WTC11 (cell line): ENCODE measurements at regions not wholly inside any gene's neighbourhood (a gene's known extent, or its start where the extent isn't known, plus 50 kb on each side); places are given as distances from the start of the nearest gene placed in this dataset.

Experiments
- ATAC-seq: fragments of 200-7000 bp; cut with Tn5 transposase; 2 replicates; pipeline ENCODE4 v1.10.0; 2021; ENCODE audit warnings: mild to moderate bottlenecking, moderate library complexity
- CTCF ChIA-PET: fragments of 300-600 bp; sonication (Branson Sonifier 250); formaldehyde crosslinking; loops from one replicate; lab custom pipeline; 2021; ENCODE audit warnings: antibody characterized with exemption; lab: Charles Lee
- POLR2A ChIA-PET: fragments of 350-600 bp; sonication (Branson Sonifier 250); formaldehyde crosslinking; loops from one replicate; lab custom pipeline; 2021; ENCODE audit warnings: antibody characterized with exemption; lab: Charles Lee
- DNase-seq: peaks from one replicate; pipeline ENCODE4 v3.0.0; 2021; ENCODE audit warnings: low spot score
- H3K27ac Mint-ChIP-seq: 2 replicates; pipeline ENCODE4 v1.8.0; 2021; ENCODE audit warnings: mixed read lengths
- H3K27me3 Mint-ChIP-seq: 2 replicates; pipeline ENCODE4 v1.8.0; 2021; ENCODE audit warnings: low read depth, mild to moderate bottlenecking, moderate library complexity, mixed read lengths
- H3K36me3 Mint-ChIP-seq: 2 replicates; pipeline ENCODE4 v1.8.0; 2021; ENCODE audit warnings: mixed read lengths
- H3K4me1 Mint-ChIP-seq: 2 replicates; pipeline ENCODE4 v1.8.0; 2022; ENCODE audit warnings: mixed read lengths
- H3K4me3 Mint-ChIP-seq: 2 replicates; pipeline ENCODE4 v1.8.0; 2021; ENCODE audit warnings: mild to moderate bottlenecking, moderate library complexity, mixed read lengths
- H3K9me3 Mint-ChIP-seq: 2 replicates; pipeline ENCODE4 v1.8.0; 2021; ENCODE audit warnings: mixed read lengths
- ATF1 ChIP-seq: sonication (generic); formaldehyde crosslinking; IDR thresholded peaks from 2 replicates; pipeline ENCODE4 v1.8.1; 2023; ENCODE audit warnings: mild to moderate bottlenecking, moderate library complexity, missing genetic modification reagents
- ATF3 ChIP-seq: sonication (generic); formaldehyde crosslinking; conservative IDR thresholded peaks from 2 replicates; pipeline ENCODE4 v1.8.1; 2022; ENCODE audit warnings: mild to moderate bottlenecking, missing genetic modification reagents
- CREM ChIP-seq: sonication (generic); formaldehyde crosslinking; IDR thresholded peaks from 2 replicates; pipeline ENCODE4 v1.8.1; 2022; ENCODE audit warnings: mild to moderate bottlenecking, missing genetic modification reagents, moderate library complexity
- E2F1 ChIP-seq: sonication (generic); formaldehyde crosslinking; IDR thresholded peaks from 2 replicates; pipeline ENCODE4 v1.8.0; 2022; ENCODE audit warnings: mild to moderate bottlenecking, missing genetic modification reagents
- FOXP1 ChIP-seq: sonication (generic); formaldehyde crosslinking; IDR thresholded peaks from 2 replicates; pipeline ENCODE4 v1.8.0; 2022; ENCODE audit warnings: missing genetic modification reagents, mild to moderate bottlenecking, moderate library complexity, borderline replicate concordance
- IRF2 ChIP-seq: sonication (generic); formaldehyde crosslinking; IDR thresholded peaks from 2 replicates; pipeline ENCODE4 v1.8.0; 2022; ENCODE audit warnings: low read depth, missing genetic modification reagents, borderline replicate concordance
- JUN ChIP-seq: sonication (generic); formaldehyde crosslinking; IDR thresholded peaks from 2 replicates; pipeline ENCODE4 v1.8.0; 2023; ENCODE audit warnings: mild to moderate bottlenecking, missing genetic modification reagents
- MLX ChIP-seq: sonication (generic); formaldehyde crosslinking; IDR thresholded peaks from 2 replicates; pipeline ENCODE4 v1.8.1; 2023; ENCODE audit warnings: mild to moderate bottlenecking, missing genetic modification reagents, moderate library complexity
- MXD4 ChIP-seq: fragments of 250-450 bp; sonication (Bioruptor Pico); IDR thresholded peaks from 2 replicates; pipeline ENCODE4 v1.8.0; 2021; ENCODE audit warnings: mild to moderate bottlenecking, moderate library complexity, borderline replicate concordance
- NFE2L1 ChIP-seq: sonication (generic); formaldehyde crosslinking; IDR thresholded peaks from 2 replicates; pipeline ENCODE4 v1.8.1; 2023; ENCODE audit warnings: missing genetic modification reagents
- PRDM15 ChIP-seq: sonication (generic); formaldehyde crosslinking; IDR thresholded peaks from 2 replicates; pipeline ENCODE4 v1.8.0; 2022; ENCODE audit warnings: missing genetic modification reagents
- SP1 ChIP-seq: sonication (generic); formaldehyde crosslinking; conservative IDR thresholded peaks from 2 replicates; pipeline ENCODE4 v1.8.1; 2022; ENCODE audit warnings: missing genetic modification reagents
- ZBTB43 ChIP-seq: sonication (generic); formaldehyde crosslinking; IDR thresholded peaks from 2 replicates; pipeline ENCODE4 v1.8.1; 2023; ENCODE audit warnings: mild to moderate bottlenecking, missing genetic modification reagents
- ZNF138 ChIP-seq: sonication (generic); formaldehyde crosslinking; conservative IDR thresholded peaks from 2 replicates; pipeline ENCODE4 v1.8.1; 2022; ENCODE audit warnings: mild to moderate bottlenecking, moderate library complexity, missing genetic modification reagents
- ZNF281 ChIP-seq: sonication (generic); formaldehyde crosslinking; IDR thresholded peaks from 2 replicates; pipeline ENCODE4 v1.8.0; 2023; ENCODE audit warnings: mild to moderate bottlenecking, missing genetic modification reagents
- ZNF317 ChIP-seq: sonication (generic); formaldehyde crosslinking; IDR thresholded peaks from 2 replicates; pipeline ENCODE4 v1.8.1; 2023; ENCODE audit warnings: low read depth, mild to moderate bottlenecking, moderate library complexity, missing genetic modification reagents, borderline replicate concordance
- ZNF423 ChIP-seq: fragments of 250-450 bp; sonication (Bioruptor Pico); IDR thresholded peaks from 2 replicates; pipeline ENCODE4 v2.1.2; 2022; ENCODE audit warnings: mild to moderate bottlenecking, moderate library complexity
- ZNF532 ChIP-seq: fragments of 250-450 bp; sonication (Bioruptor Pico); IDR thresholded peaks from 2 replicates; pipeline ENCODE4 v1.9.0; 2021; ENCODE audit warnings: mild to moderate bottlenecking, borderline replicate concordance

- no peaks in the 10 kb centered on the region for H3K27me3 Mint-ChIP-seq
- TF ChIP-seq ZNF138 (CRISPR knock-in tag) (no peak), ATF3 (CRISPR knock-in tag) (no peak), CREM (CRISPR knock-in tag) (no peak), ATF1 (CRISPR knock-in tag) (no peak)
- no peaks in the 10 kb centered on the region; the same call in 1 of the 2 replicates for H3K9me3 Mint-ChIP-seq
- no peaks in the 10 kb centered on the region for H3K36me3 Mint-ChIP-seq
- ATAC-seq = no peak
- POLR2A ChIA-PET = no interaction called here
- peaks cover 34% of the 10 kb centered on the region for H3K4me1 Mint-ChIP-seq
- no peak for DNase-seq
- no peak overlapping the region for H3K4me3 Mint-ChIP-seq
- H3K27ac Mint-ChIP-seq = no peak overlapping the region
- CTCF ChIA-PET = interaction anchor here (1.3 kb wide), 1 partner anchor 33 kb away, joined by 3 read pairs; no protein-coding TSS in a partner anchor
Observed at GRCh38 chr9:90514877-90515276, 127.7 kb downstream of the DIRAS2 start.

- H3K4me1 Mint-ChIP-seq = peaks cover 34% of the 10 kb centered on the region
- no peaks in the 10 kb centered on the region for H3K36me3 Mint-ChIP-seq
- CTCF ChIA-PET = no interaction called here
- H3K27ac Mint-ChIP-seq = no peak overlapping the region
- POLR2A ChIA-PET = no interaction called here
- no peaks in the 10 kb centered on the region for H3K27me3 Mint-ChIP-seq
- H3K4me3 Mint-ChIP-seq = no peak overlapping the region
- TF ChIP-seq JUN (CRISPR knock-in tag) (no peak), IRF2 (CRISPR knock-in tag) (no peak), SP1 (no peak), ATF1 (CRISPR knock-in tag) (no peak), FOXP1 (CRISPR knock-in tag) (no peak), ZNF317 (CRISPR knock-in tag) (no peak), ZNF281 (no peak)
- ATAC-seq (no peak), DNase-seq (no peak)
- H3K9me3 Mint-ChIP-seq = no peaks in the 10 kb centered on the region; the same call in 1 of the 2 replicates
Observed at GRCh38 chr9:90515510-90515909, 127.1 kb downstream of the DIRAS2 start.

- H3K4me1 Mint-ChIP-seq = peaks cover 31% of the 10 kb centered on the region
- no peaks in the 10 kb centered on the region for H3K36me3 Mint-ChIP-seq
- ATAC-seq = peak; percentile 85
- H3K4me3 Mint-ChIP-seq = no peak overlapping the region; the same call in 1 of the 2 replicates
- H3K27me3 Mint-ChIP-seq = no peaks in the 10 kb centered on the region
- no peaks in the 10 kb centered on the region for H3K9me3 Mint-ChIP-seq
- no peak overlapping the region for H3K27ac Mint-ChIP-seq
- no peak for DNase-seq
- POLR2A ChIA-PET = no interaction called here
- CTCF ChIA-PET = no interaction called here
- TF ChIP-seq PRDM15 (CRISPR knock-in tag) (no peak), ZBTB43 (CRISPR knock-in tag) (no peak), NFE2L1 (CRISPR knock-in tag) (no peak), MLX (CRISPR knock-in tag) (no peak), ZNF423 (no peak), E2F1 (CRISPR knock-in tag) (no peak), ZNF532 (no peak), MXD4 (CRISPR knock-in tag) (no peak)
Observed at GRCh38 chr9:90517103-90517502, 125.5 kb downstream of the DIRAS2 start.
